ENCODE measurements at regions not wholly inside any gene's neighbourhood (a gene's known extent, or its start where the extent isn't known, plus 50 kb on each side); places are given as distances from the start of the nearest gene placed in this dataset.

DNA sequence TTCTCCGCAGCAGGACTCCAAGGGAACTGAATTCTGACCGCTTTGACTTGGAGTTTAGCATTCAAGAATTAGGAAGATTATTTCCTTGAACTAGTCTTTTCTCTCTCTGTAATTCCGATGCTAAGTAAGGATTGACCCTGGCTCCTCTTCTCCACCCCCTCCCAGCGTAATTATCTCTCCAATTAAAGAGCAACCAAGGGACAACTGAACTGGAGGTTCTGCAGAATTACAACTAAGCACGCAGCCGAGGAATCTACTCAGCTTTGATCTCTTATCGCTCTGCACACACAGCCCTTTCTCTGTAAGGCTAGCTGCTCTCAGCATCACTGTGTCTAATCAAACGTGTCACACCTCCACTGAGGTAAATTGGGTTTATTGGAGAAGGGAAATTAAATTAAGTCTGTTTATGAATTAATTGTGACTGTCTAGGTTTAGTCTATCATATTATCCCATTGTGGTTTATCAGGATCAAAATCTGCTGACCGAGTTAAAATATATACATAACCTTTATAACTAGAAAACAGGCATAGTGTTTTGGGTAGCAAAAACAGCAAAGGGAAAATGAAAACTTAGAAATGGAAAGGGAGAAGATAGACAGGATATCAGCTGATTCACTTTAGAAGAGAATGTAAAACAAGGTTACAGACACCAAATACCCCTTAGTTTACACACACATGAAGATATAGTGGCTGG, 241.3 kb upstream of the LARGE1 start:
- FAIRE-seq (no peak), DNase-seq (ENCODE audit: low read depth, low spot score) (no peak)
- ChIA-PET CTCF (no interaction called here), POLR2A (no interaction called here)
- Histone ChIP-seq H3K4me3 (replicated peaks in 1 of 3; ENCODE audit: insufficient read depth in 1 of 3, low read depth in 1 of 3, low read length in 3 of 3) (no peak overlapping the region), H4K20me1 (replicated peaks; ENCODE audit: control insufficient read depth, extremely low read depth, insufficient read depth, low read length) (no peaks in the 10 kb centered on the region), H3K79me2 (ENCODE audit: control insufficient read depth, insufficient read depth, low read length) (no peaks in the 10 kb centered on the region), H3K27me3 (ENCODE audit: control insufficient read depth in 2 of 2, insufficient read depth in 2 of 2, low read length in 2 of 2) (no peaks in the 10 kb centered on the region), H3K36me3 (ENCODE audit: control insufficient read depth in 2 of 2, extremely low read depth in 1 of 2, insufficient read depth in 2 of 2, low read length in 2 of 2) (no peaks in the 10 kb centered on the region), H3K9me3 (replicated peaks; ENCODE audit: control insufficient read depth, insufficient read depth, low read length) (no peaks in the 10 kb centered on the region), H3K9me1 (replicated peaks; ENCODE audit: control insufficient read depth, extremely low read depth, insufficient read depth, low read length) (no peaks in the 10 kb centered on the region), H3K4me1 (ENCODE audit: control insufficient read depth, extremely low read depth, insufficient read depth, low read length) (no peaks in the 10 kb centered on the region), H3K9ac (replicated peaks; ENCODE audit: extremely low read depth, insufficient read depth, low read length) (no peak overlapping the region), H3K27ac (ENCODE audit: insufficient read depth, low read depth, low read length) (no peak overlapping the region), H2AFZ (ENCODE audit: low read depth, low read length) (no peak overlapping the region), H3K4me2 (ENCODE audit: insufficient read depth, low read length) (no peak overlapping the region)
- intact Hi-C loops (cut with micrococcal nuclease) (no loop called here), dilution Hi-C loops (cut with MboI; ENCODE audit: extremely low pct_ligation_motif_present, low sequenced_read_pairs) (no loop called here)
- no peak for TF ChIP-seq EZH2 (IDR thresholded peaks at IDR 0.05; ENCODE audit: borderline replicate concordance, low read depth, low read length, severe bottlenecking)
- no TSS peak for BruUV-seq (replicated peaks)

DNA sequence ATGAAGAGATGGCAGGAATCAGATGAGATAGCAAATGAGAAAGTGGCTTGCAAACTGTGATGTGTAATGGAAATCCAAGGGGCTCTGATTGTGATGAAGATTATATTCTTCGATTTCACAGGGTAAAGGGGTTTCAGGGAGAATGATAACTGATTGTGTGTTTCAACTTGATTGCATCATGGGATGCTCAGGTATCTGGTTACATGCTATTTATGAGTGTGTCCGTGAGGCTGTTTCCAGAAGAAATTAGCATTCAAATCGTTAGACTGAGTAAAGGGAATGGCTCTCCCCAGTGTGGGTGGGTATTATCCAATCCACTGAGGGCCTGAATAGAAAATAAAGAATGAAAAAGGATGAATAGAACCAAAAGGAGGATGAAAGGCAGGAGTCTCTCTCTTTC, 278.7 kb upstream of the LARGE1 start:
- Histone ChIP-seq H3K4me3 (replicated peaks in 1 of 3; ENCODE audit: insufficient read depth in 1 of 3, low read depth in 1 of 3, low read length in 3 of 3) (no peak overlapping the region), H3K36me3 (ENCODE audit: control insufficient read depth in 2 of 2, extremely low read depth in 1 of 2, insufficient read depth in 2 of 2, low read length in 2 of 2) (no peaks in the 10 kb centered on the region), H3K9me3 (replicated peaks; ENCODE audit: control insufficient read depth, insufficient read depth, low read length) (peaks cover 7% of the 10 kb centered on the region), H3K4me1 (ENCODE audit: control insufficient read depth, extremely low read depth, insufficient read depth, low read length) (no peaks in the 10 kb centered on the region), H3K79me2 (ENCODE audit: control insufficient read depth, insufficient read depth, low read length) (no peaks in the 10 kb centered on the region), H4K20me1 (replicated peaks; ENCODE audit: control insufficient read depth, extremely low read depth, insufficient read depth, low read length) (no peaks in the 10 kb centered on the region), H3K9me1 (replicated peaks; ENCODE audit: control insufficient read depth, extremely low read depth, insufficient read depth, low read length) (no peaks in the 10 kb centered on the region), H3K27ac (ENCODE audit: insufficient read depth, low read depth, low read length) (no peak overlapping the region), H3K9ac (replicated peaks; ENCODE audit: extremely low read depth, insufficient read depth, low read length) (no peak overlapping the region), H3K4me2 (ENCODE audit: insufficient read depth, low read length) (no peak overlapping the region), H3K27me3 (ENCODE audit: control insufficient read depth in 2 of 2, insufficient read depth in 2 of 2, low read length in 2 of 2) (no peaks in the 10 kb centered on the region), H2AFZ (ENCODE audit: low read depth, low read length) (no peak overlapping the region)
- DNase-seq (ENCODE audit: low read depth, low spot score) (no peak), FAIRE-seq (no peak)
- ChIA-PET POLR2A (no interaction called here), CTCF (no interaction called here)
- BruUV-seq (replicated peaks), result no TSS peak
- TF ChIP-seq MYC (IDR thresholded peaks at IDR 0.05; ENCODE audit: low read depth, low read length) (no peak), GATA2 (IDR thresholded peaks at IDR 0.05; ENCODE audit: insufficient read depth, insufficient read length, low read depth, low read length) (no peak), FOS (IDR thresholded peaks at IDR 0.05; ENCODE audit: borderline replicate concordance, insufficient read depth, low read length) (no peak)
- TF ChIP-seq, protein P1, sequence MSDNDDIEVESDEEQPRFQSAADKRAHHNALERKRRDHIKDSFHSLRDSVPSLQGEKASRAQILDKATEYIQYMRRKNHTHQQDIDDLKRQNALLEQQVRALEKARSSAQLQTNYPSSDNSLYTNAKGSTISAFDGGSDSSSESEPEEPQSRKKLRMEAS (IDR thresholded peaks at IDR 0.05; ENCODE audit: insufficient read depth, insufficient read length), result no peak
- TF ChIP-seq, protein P2, sequence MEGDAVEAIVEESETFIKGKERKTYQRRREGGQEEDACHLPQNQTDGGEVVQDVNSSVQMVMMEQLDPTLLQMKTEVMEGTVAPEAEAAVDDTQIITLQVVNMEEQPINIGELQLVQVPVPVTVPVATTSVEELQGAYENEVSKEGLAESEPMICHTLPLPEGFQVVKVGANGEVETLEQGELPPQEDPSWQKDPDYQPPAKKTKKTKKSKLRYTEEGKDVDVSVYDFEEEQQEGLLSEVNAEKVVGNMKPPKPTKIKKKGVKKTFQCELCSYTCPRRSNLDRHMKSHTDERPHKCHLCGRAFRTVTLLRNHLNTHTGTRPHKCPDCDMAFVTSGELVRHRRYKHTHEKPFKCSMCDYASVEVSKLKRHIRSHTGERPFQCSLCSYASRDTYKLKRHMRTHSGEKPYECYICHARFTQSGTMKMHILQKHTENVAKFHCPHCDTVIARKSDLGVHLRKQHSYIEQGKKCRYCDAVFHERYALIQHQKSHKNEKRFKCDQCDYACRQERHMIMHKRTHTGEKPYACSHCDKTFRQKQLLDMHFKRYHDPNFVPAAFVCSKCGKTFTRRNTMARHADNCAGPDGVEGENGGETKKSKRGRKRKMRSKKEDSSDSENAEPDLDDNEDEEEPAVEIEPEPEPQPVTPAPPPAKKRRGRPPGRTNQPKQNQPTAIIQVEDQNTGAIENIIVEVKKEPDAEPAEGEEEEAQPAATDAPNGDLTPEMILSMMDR (IDR thresholded peaks at IDR 0.05; ENCODE audit: extremely low read depth in 1 of 2, insufficient read depth in 1 of 2, low read depth in 1 of 2, low read length in 2 of 2), result no peak
- intact Hi-C loops (cut with micrococcal nuclease), result no loop called here
- dilution Hi-C loops (cut with MboI; ENCODE audit: extremely low pct_ligation_motif_present, low sequenced_read_pairs), result no loop called here

Data from endothelial cell of umbilical vein (primary cell).